GM19351 (cell line): ENCODE measurements at regions not wholly inside any gene's neighbourhood (a gene's known extent, or its start where the extent isn't known, plus 50 kb on each side); places are given as distances from the start of the nearest gene placed in this dataset.

ENCODE experiments used
- ATAC-seq: cut with Tn5 transposase; IDR thresholded peaks from one replicate; pipeline ENCODE4 v1.9.1; 2021; ENCODE audit warnings: mild to moderate bottlenecking, moderate library complexity; ENCODE audit not compliant: unreplicated experiment

DNA sequence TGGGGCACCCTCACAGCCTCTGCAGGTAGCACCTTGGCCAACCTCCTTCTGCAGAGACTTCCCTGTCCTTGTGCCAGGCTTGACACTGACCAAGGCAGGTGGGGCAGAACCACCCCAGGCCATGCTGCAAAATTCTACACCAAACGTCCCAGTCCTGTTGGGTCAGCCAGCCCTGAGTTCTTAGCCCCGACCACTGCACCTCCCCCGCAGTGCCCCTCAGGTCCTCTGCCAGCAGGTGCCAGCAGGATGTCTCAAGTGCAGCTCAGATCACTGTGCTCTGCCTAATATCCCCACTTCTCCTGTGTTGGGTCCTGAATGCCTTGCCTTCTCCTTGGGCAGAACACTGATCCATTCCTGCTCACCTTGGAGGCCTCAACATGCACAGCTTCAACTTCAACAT is 999.7 kb downstream of the TBC1D22A start:
- ATAC-seq: no peak

DNA sequence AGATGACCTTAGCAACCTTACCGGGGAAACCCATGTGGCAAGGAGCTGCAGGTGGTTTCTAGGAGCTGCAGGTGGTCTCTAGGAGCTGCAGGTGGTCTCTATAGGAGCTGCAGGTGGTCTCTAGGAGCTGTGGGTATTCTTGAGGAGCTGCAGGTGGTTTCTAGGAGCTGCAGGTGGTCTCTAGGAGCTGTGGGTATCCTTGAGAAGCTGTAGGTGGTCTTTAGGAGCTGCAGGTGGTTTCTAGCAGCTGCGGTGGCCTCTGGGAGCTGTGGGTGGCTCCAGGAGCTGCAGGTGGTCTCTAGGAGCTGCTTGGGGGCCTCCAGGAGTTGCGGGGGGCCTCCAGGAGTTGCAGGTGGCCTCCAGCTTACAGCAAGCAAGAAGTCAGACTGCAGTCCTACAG is 997.5 kb downstream of the TBC1D22A start:
- ATAC-seq: no peak

DNA sequence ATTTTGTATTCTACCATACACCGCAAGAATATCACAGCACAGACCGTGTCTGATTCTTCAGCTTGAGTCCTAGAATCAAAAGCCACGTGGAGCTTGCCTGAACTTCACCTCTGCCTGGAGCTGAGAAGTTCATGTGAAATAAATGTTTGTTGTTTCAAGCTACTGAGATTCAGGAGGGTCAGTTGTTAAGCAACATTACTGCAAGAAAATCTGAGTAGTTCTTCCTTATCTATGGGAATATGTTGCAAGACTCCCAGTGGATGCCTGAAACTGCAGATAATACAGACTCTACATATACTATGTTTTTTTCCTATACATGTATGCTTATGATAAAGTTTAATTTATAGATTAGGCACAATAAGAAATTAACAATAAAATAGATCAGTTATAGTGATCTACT is 995.3 kb downstream of the TBC1D22A start:
- ATAC-seq: no peak

DNA sequence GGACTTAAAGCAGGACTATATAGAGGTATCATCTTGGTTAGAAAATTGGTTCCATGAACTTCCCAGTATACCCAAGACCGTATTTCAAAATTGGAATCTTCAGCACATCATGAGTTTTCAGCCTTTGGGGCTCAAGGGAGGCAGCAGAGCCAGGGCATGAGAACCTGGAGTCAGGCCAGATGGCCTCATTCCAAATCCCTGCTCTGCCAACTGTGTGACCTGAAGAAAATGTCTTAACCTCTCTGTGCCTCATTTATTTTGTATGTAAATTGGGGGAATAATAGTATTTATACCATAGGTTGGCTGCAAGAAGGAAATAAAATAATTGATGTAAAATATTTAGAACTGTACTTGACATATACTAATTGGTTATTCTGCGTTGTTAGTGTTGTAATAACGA is 987.6 kb downstream of the TBC1D22A start:
- ATAC-seq: no peak

- no peak for ATAC-seq
These were observed 986.5 kb downstream of the TBC1D22A start for GRCh38 chr22:47748957-47749356.

DNA sequence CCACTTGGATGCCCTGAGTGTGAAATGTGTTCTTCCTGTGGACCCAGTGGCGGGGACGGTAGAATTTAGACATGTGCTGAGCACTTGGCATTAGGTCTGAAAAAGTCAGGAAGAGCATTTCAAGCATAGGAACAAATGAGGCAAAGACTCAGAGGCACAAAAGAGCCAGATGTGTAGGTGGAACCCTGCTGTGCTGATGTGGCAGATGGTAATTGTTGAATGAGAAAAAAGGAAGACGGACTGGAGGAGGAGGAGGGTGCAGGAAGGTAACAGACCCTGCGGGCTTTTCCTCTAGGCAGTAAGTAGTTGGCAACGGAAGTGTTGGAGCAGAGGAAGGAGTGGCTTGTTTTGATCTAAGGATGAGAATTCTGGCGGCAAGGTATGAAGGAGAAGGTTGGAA is 985.8 kb downstream of the TBC1D22A start:
- no peak for ATAC-seq

DNA sequence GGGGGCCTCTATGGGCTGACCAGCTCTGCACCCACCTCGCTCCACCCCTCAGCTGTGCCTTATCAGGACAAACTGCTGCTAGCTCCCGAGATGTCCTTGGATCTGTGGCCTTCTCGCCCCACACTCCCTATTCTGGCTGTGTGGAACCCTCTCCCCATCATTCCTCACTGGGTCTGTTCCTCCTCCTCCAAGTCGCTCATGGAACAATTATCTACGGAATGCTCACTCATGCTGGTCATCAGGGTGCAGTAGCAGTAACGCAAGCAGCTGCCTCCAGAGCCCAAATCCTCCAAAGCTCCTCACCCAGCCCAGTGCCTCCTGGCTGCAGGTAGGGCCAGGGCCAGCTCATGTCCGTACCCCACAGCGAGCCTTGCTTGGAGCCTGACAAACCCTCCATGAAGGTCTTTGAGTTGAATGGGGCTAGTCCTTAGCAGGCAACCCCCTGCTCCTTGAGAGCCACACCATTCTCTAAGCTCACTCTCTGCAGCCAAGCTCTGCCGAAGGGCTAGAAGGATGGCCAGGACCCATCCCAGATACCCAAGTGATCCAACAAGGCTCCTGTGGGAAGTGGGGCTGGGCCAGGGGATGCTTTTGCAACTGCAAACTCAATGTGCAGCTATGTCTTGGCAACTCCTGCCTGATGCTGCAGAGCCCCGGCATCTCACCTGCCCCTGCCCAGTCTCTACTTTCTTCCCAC is 977.8 kb downstream of the TBC1D22A start:
- ATAC-seq: no peak

- ATAC-seq: no peak
These were observed 977.0 kb downstream of the TBC1D22A start for GRCh38 chr22:47739291-47740015.

DNA sequence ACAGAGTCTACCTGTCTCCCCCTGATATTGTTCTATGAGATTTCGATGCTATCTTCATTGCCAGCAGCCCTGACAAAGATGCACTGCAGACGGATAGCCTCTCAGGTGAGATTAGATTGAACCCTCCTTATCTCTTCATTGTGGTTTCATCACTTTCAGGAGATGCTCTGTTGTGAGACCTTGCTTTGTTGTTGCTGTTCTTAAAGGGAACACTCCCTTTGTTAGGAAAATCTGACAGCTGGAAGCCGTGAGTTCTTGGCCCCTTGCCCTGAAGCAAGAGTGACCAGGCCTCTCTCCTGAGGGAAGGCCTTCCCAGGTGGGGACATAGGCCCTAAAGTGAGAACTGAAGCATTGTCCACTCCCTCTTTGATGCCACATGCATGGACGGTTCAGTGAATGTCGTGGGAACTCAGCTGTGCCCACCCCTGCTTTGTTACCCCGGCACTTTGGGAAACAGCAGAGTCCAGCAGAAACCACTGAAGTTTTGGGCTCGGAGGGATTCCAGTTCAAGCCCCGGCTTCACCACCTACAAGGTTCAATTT is 976.1 kb downstream of the TBC1D22A start:
- no peak for ATAC-seq

DNA sequence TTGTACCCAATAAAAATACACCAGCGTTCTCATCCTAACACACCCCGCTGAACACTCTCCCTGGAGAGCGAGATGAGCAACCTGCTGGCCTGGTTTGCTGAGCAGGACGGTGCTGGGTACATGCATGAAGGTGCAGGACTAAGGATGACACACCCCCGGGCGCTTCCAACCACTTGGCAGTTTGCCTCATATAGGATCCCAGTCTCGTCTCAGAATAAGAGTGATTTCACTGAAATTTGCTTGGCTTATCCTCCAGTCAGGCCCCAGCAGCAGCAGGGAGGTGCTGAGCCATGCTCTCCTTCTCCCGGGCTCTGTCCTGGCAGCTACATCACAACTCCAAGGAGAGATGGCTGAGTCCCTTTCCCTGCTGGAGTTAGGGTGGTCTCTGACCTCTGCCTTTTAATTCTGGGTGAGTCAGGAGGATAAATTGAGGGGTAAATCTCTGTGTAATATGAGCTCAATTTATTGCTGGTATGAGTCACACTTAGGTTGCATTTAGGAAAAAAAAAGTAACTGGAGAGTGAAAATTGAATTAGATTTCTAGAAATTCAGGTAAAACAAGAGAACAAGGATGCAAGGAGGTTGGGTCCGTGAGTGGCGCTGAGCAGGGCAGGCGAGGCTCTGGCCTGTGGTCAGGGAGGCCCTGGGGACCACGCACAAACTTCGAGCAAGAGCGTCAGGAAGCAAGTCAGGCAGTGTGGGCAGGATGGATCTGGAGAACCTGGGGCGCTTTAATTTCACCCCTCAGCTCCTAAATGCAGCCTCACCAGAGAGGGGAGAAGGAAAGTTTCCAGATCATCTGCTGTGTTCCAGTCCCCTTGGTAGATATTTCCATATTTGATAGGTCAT is 974.0 kb downstream of the TBC1D22A start:
- no peak for ATAC-seq

- ATAC-seq: no peak
These were observed 972.1 kb downstream of the TBC1D22A start for GRCh38 chr22:47734511-47734910.

- ATAC-seq: no peak
These were observed 965.2 kb downstream of the TBC1D22A start for GRCh38 chr22:47727641-47728040.

- no peak for ATAC-seq
These were observed 962.3 kb downstream of the TBC1D22A start for GRCh38 chr22:47724751-47725150.

DNA sequence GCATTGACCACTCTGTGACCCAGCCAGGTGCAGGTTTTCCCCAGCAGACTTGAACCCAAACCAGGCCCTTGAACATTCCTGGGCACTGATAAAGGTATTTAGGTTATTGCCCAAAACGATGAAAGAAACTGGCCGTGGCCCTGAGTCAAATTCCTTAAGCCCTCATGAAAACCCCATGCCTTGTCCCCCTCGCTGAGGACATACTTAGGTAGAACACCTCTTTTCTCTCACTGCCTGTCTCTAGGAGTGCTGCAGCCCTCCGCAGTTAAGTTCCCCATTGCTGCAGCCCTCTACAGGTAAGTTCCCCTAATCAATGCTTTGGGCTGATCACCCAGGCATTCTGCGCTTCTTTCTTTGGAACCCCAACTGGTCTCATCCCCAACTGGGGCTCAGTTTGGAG is 961.6 kb downstream of the TBC1D22A start:
- ATAC-seq: no peak

DNA sequence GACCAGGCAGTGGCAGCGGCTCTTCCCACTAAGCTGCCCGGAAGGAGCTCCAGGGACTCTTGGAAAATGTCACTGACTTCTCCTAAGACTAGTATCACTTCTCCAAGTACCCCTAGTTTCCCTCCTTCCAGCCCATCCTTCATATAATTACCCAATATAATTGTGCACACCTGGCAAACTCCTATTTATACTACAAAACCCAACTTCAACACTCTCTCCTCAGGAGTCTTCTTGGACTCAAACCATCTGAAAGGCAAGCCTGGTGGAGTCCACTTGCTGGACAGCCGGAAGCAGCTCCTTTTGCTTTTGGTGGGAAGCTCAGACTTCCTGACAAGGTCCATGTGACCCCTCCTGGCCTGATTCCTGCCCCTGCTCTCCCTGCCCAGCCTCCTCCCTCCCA is 955.9 kb downstream of the TBC1D22A start:
- no peak for ATAC-seq

- ATAC-seq: no peak
These were observed 954.6 kb downstream of the TBC1D22A start for GRCh38 chr22:47716890-47717615.

- ATAC-seq: no peak
These were observed 953.6 kb downstream of the TBC1D22A start for GRCh38 chr22:47715866-47716578.

- ATAC-seq: no peak
These were observed 951.5 kb downstream of the TBC1D22A start for GRCh38 chr22:47713941-47714340.

DNA sequence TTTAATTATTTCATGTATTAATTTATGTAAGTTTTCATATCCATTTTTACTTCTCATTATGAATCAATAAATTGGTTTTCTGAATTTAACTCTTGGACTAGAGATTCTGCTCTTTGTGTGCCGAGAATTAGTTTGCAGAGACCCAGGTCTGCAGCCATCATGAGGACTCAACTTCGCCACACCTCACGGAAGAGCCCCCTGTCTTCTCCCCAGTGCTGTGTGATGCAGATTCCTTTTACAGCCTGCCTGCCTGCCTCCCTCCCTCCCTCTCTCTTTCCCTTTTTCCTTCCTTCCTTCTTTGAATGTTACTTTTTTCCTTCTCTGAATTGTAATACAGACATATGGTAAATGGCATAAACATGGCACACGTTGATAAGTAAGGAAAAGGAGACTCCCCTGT is 947.7 kb downstream of the TBC1D22A start:
- no peak for ATAC-seq

DNA sequence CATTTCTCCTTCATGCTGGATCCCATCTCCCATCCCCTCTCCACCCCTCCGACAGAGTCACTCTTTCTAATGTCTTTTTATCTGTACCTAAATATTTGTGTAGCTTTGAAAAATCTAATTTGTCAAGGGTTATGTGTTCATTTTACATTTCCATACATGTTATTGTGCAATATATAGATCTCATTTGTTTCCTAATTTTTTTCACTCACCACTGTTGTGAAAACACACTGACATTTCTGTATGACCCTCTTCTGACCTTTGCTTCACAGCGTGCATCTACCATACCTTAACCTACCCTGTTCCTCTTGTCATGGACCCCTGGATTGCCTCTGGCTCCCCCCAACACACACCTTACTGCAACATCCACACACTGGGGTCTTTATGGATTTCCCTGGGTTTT is 942.9 kb downstream of the TBC1D22A start:
- no peak for ATAC-seq
